ENCODE measurements at regions not wholly inside any gene's neighbourhood (a gene's known extent, or its start where the extent isn't known, plus 50 kb on each side); places are given as distances from the start of the nearest gene placed in this dataset.
A peak's percentile ranks its signal among the peaks of the same experiment; 100 is the strongest.

- Histone ChIP-seq H3K4me3 (ENCODE audit: low read depth, low read length) (no peak overlapping the region), H3K36me3 (ENCODE audit: control insufficient read depth, insufficient read depth, low read length) (no peaks in the 10 kb centered on the region), H3K27me3 (ENCODE audit: control insufficient read depth, insufficient read depth, low read length) (no peaks in the 10 kb centered on the region)
- FAIRE-seq (no peak), DNase-seq (ENCODE audit: low read depth) (no peak)
- no peak for TF ChIP-seq CTCF (IDR thresholded peaks at IDR 0.05; ENCODE audit: insufficient read depth, low read length, severe bottlenecking)
Measured at GRCh38 chr2:215738351-215738750, 275.0 kb downstream of the MREG start.

- Histone ChIP-seq H3K4me3 (ENCODE audit: low read depth, low read length) (no peak overlapping the region), H3K27me3 (ENCODE audit: control insufficient read depth, insufficient read depth, low read length) (no peaks in the 10 kb centered on the region), H3K36me3 (ENCODE audit: control insufficient read depth, insufficient read depth, low read length) (no peaks in the 10 kb centered on the region)
- FAIRE-seq = no peak
- no peak for DNase-seq (ENCODE audit: low read depth)
- no peak for TF ChIP-seq CTCF (IDR thresholded peaks at IDR 0.05; ENCODE audit: insufficient read depth, low read length, severe bottlenecking)
Measured at GRCh38 chr2:215737477-215737876, 275.9 kb downstream of the MREG start.

DNA sequence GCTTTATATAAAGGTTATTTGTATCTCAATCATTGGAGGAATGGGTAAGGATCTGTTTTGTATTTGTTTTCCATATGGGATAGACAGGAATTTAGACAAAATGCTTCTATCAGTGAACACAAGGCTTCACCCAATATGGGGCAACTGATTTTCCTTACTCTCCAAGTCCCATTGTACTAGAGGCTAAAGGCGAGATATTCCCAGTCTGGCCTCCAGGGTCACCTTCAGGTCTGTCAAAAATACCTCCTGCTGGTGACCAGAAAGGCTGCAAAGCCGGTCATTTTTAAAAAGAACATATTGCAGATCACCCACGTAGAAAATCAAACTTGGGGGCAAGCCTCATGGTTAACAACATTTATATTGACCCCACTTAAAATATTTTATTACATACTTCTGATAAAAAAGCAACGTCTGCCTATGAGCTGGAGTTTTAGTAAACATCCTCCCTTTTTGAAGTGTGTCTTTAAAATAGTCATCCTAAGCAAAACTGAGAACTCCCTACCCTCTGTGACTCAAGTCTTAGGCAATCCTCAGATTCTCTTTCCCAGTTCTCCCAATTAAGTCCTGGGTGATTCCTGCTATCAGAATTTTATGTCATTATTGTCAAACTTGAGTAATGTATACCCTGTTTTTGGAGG lies 276.6 kb downstream of the MREG start:
- FAIRE-seq (no peak), DNase-seq (ENCODE audit: low read depth) (peak; percentile 80)
- peak; percentile 12 for TF ChIP-seq CTCF (IDR thresholded peaks at IDR 0.05; ENCODE audit: insufficient read depth, low read length, severe bottlenecking)
- H3K4me3 ChIP-seq (ENCODE audit: low read depth, low read length) = no peak overlapping the region
- H3K36me3 ChIP-seq (ENCODE audit: control insufficient read depth, insufficient read depth, low read length) = no peaks in the 10 kb centered on the region
- H3K27me3 ChIP-seq (ENCODE audit: control insufficient read depth, insufficient read depth, low read length) = no peaks in the 10 kb centered on the region

DNA sequence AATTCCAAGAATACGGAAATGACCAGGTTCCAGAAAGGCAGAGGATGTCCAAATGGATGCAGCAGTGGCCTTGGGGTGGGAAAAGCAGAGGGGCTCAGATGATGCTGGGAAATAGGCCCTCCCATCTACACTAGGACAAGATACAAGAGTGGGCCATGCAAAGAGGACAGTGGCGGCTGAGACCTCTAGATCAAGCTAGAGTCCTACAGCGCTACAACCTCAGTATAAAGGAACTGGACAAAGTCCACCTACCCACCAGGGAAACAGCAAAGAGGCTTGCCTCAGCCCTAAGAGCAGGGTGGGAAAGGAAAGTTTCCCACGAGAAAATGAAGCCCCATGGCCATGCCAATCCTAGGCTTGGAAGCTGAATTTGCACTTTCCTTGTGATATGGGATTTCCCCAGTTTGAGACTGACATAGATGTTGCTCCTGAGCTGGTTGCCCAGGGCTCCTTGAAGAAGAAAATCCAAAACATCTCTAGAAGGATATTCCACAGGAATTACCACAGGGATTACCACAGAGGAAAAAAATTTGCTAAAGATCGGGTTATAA lies 282.2 kb downstream of the MREG start:
- Histone ChIP-seq H3K36me3 (ENCODE audit: control insufficient read depth, insufficient read depth, low read length) (no peaks in the 10 kb centered on the region), H3K27me3 (ENCODE audit: control insufficient read depth, insufficient read depth, low read length) (no peaks in the 10 kb centered on the region), H3K4me3 (ENCODE audit: low read depth, low read length) (no peak overlapping the region)
- TF ChIP-seq CTCF (IDR thresholded peaks at IDR 0.05; ENCODE audit: insufficient read depth, low read length, severe bottlenecking) = no peak
- no peak for DNase-seq (ENCODE audit: low read depth)
- no peak for FAIRE-seq

GRCh38 chr2:215729985-215730620 lies 283.2 kb downstream of the MREG start:
- FAIRE-seq (no peak), DNase-seq (ENCODE audit: low read depth) (peak; percentile 58)
- no peaks in the 10 kb centered on the region for H3K36me3 ChIP-seq (ENCODE audit: control insufficient read depth, insufficient read depth, low read length)
- no peaks in the 10 kb centered on the region for H3K27me3 ChIP-seq (ENCODE audit: control insufficient read depth, insufficient read depth, low read length)
- no peak for TF ChIP-seq CTCF (IDR thresholded peaks at IDR 0.05; ENCODE audit: insufficient read depth, low read length, severe bottlenecking)
- H3K4me3 ChIP-seq (ENCODE audit: low read depth, low read length) = no peak overlapping the region
